ENCODE measurements at regions not wholly inside any gene's neighbourhood (a gene's known extent, or its start where the extent isn't known, plus 50 kb on each side); places are given as distances from the start of the nearest gene placed in this dataset.

DNA sequence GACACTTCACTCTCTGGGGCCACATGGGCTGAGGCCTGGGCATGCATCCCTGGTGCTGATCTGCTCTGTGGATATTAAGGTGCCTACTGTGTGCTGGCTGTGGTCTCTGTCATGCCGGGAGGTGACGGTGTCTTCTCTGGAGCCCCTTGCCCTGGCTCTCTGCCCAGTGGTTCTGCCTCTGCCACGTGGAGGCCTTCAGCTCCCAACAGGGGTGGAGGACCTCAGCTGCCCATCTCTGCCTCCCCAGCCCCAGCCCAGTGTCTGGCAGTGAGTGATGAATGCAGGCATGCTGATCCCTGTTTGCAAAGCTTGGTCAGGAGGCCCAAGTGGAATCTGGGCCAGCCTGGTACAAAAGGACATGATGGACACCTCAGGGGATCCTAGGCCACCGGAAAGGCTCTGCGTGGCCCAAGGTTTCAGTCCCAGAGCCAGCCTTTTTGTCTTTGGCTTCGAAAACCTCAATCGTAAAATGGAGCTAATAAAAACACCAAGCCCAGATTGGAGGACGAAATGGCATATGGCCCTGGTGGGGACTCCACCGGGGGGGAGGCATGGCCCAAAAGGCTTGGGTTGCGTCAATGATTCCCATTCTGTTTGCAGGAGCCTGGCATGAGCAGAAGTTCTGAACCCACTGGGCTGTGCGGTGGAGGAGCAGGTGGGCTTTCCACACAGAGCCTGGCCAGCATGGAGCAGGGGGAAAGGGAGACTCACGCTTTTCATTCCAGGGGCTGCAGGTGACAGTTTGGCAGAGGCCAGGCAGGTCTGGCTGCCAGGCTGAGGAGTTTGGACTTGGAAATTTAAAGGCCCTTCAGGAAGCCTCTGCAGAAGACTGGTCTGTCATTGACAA lies 54.7 kb upstream of the KLF13 start:
- DNase-seq (ENCODE audit: low spot score) (peak; percentile 20), ATAC-seq (ENCODE audit: low FRiP score) (no peak)
- TF ChIP-seq, protein P1, sequence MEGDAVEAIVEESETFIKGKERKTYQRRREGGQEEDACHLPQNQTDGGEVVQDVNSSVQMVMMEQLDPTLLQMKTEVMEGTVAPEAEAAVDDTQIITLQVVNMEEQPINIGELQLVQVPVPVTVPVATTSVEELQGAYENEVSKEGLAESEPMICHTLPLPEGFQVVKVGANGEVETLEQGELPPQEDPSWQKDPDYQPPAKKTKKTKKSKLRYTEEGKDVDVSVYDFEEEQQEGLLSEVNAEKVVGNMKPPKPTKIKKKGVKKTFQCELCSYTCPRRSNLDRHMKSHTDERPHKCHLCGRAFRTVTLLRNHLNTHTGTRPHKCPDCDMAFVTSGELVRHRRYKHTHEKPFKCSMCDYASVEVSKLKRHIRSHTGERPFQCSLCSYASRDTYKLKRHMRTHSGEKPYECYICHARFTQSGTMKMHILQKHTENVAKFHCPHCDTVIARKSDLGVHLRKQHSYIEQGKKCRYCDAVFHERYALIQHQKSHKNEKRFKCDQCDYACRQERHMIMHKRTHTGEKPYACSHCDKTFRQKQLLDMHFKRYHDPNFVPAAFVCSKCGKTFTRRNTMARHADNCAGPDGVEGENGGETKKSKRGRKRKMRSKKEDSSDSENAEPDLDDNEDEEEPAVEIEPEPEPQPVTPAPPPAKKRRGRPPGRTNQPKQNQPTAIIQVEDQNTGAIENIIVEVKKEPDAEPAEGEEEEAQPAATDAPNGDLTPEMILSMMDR (IDR thresholded peaks at IDR 0.05): no peak

DNA sequence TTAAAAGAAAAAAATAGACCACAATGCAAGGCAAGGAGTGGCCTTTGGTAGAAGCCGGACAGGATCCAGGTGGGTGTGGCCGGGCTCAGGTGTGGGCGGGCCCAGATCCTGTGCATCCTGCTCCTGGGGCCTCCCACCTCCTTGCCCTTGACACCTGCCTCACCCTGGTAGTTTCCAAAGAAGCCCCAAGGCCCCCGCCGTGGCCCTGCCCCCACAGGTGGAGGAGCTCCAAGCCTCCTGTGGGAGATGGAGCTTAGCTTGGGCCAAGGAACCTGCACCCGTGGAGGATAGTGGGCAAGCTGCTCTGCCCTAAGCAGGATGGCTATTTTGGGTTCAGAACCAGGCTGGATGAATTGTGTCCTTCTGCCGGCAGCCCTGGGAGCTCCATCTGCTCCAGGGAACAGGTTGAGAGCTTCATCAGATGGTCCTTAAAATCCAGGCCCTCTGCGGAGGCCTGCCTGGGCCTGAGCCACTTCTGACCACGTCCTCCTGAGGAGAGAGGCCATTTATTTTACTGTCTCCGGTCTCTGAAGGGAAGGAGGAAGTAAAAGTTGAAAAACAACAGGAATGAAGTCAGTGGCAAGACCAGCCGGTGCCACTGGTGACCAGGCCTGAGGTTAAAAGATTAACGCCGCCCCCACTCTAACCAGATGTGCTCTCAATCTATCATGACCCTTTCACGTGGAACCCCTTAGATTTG lies 53.9 kb upstream of the KLF13 start:
- no peak for ATAC-seq (ENCODE audit: low FRiP score)
- TF ChIP-seq, protein P1 (IDR thresholded peaks at IDR 0.05): no peak
- peak; percentile 14 for DNase-seq (ENCODE audit: low spot score)

DNA sequence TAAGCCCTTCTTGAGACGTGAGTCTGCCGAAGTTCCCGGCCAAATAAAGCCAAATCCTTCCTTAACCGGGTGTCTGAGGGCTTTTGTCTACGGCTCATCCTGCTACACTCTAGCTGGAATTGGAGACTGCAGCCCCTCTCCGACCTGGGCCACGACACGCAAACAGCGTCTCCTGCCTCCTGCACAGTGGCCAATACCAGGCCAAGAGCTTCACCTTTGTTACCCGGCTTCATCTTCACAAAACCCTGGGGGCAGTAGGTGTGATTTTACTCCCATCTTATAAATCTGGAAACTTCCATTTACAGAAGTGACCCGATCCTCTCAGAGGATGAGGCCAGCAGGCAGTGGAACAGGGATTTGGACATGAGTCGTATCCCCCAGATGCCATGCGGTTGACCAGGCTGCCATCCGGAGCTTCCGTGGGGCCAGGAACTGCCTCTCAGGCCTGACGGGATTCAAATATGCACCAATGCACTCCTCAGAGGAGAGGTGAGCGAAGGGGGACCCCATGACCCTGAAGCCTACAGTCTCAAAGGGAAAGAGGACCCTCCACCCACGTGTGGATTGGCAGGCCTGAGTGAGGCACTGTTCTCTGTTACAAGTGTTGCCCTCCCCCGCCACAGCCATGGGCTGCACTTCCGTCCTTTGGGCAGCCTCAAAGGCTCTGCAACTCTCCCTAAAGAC lies 53.2 kb upstream of the KLF13 start:
- ATAC-seq (ENCODE audit: low FRiP score): no peak
- peak; percentile 19 for DNase-seq (ENCODE audit: low spot score)

DNA sequence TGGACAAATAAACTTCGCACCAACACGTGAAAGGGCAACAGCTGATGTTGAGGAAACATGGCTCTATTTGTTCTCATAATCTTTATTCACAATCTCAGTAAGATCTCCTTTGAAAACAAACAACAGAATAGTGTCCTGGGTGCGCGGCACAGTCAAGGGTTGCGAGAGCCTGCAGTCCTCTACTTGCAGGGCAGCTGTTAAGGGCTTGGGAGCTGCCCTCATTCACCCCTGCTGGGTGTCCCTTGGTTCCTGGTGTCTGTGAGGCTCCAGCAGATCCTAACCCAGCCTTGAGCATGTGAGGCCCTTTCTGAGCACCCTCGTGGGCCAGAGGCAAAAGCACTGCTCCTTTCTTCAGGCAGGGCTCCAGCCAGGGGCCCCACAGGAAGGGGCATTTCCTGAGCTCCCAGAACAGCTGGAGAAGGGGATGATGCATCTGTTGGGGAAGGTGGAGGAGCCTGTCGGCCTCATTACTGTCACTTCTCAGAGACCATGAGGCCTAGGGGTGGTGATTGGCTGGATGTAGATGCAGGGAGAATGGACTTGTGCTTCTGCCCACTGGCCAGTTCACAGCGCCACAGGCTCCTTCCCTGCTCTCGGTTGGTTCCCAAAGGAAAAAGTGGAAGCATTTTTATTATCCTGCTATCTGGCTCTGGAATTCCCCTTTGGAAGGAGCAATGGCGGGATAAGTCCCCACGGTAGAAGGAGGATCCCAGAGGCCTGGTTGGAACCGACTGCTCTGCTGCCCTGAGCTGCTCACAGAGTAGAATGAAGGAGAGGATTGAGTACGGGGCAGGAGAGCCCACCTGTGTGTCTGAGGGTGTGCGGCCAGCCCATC lies 51.9 kb upstream of the KLF13 start:
- no peak for ATAC-seq (ENCODE audit: low FRiP score)
- TF ChIP-seq, protein P1 (IDR thresholded peaks at IDR 0.05): no peak
- DNase-seq (ENCODE audit: low spot score): peak; percentile 2

More for the DNA sequence above, 53.2 kb upstream of the KLF13 start:
- TF ChIP-seq, protein P1 (IDR thresholded peaks at IDR 0.05): no peak

DNA sequence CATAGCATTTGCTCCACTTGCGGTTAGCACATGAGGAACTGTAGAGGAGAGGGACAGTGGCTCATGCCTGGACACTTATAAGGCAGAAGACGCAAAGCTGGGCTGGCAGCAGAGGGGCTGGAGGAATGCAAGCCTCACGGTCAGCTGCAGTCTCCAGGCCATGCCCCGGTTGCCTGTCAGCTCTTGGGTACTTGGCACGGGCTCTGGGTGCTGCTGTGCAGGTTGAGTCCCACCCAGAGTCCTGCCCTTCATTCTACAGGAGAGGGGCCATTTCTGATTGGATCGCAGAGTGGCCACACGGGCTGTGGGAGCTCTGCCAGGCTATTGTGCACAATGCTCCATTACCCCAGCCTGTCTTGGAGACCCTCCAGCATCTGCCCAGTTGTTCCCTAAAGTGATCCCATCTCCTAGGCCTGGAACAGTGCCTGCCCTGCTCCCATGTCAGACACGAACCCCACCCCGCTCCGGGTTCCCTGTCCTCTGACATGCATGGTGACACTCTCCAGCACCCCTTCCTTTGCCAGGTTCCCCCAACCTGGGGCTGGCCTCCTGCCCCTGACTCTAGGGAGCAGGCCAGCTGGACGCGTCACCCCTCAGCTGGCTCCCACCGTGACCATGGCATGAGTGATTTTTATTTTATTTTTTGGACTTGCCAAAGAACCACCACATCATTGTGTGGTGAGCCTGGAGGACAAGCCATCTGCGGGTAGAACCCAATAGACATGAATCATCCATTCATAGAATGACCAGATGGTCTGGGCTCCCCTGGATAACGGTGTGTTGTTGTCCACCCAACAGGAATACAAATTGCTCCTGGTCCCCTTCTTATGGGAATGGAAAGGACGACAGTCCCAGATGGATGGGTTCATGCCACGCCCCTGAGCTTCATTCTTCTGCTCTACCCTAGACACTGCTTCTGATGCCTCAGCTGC lies 51.0 kb upstream of the KLF13 start:
- no peak for ATAC-seq (ENCODE audit: low FRiP score)

More for the DNA sequence above, 51.0 kb upstream of the KLF13 start:
- TF ChIP-seq, protein P1 (IDR thresholded peaks at IDR 0.05): no peak
- DNase-seq (ENCODE audit: low spot score): peak; percentile 18
